ENCODE measurements at regions not wholly inside any gene's neighbourhood (a gene's known extent, or its start where the extent isn't known, plus 50 kb on each side); places are given as distances from the start of the nearest gene placed in this dataset.
A peak's percentile ranks its signal among the peaks of the same experiment; 100 is the strongest.
"Not testable (repeated sequence)": the region's sequence is repeated elsewhere in the genome, so short reads cannot be mapped to it uniquely, and the experiment has no call there.

DNA sequence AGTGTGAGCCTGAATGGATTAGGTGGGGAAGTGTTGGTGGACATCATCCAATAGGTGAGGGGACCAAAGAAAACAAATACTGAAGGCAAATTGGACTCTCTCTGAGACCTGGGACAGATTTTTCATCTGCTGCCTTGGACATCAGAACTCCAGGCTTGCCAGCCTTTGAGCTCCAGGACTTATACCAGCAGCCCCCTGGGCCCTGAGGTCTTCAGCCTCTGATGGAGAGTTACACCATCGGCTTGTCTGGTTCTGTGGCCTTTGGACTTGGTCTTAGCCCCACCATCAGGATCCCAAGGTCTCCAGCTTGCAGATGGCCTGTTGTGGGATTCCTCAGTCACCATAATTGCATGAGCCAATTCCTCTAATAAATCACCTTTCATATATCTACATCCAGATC is 80.8 kb upstream of the SLC8A3 start:
- no peaks in the 10 kb centered on the region for H3K9me3 ChIP-seq (ENCODE audit: control insufficient read depth in 1 of 2, low read length in 2 of 2)
- H3K4me1 ChIP-seq (ENCODE audit: control insufficient read depth in 1 of 2, insufficient read depth in 2 of 2, low read length in 2 of 2): no peaks in the 10 kb centered on the region
- no peak overlapping the region for H3K4me3 ChIP-seq (ENCODE audit: low read depth in 1 of 2, low read length in 2 of 2)
- H3K27me3 ChIP-seq (ENCODE audit: control insufficient read depth in 1 of 2, insufficient read depth in 2 of 2, low read length in 2 of 2): peaks cover 0 to 5% of the 10 kb centered on the region in 2 donors
- no peak overlapping the region for H3K9ac ChIP-seq (ENCODE audit: low read depth in 1 of 2, low read length in 2 of 2)
- no peaks in the 10 kb centered on the region for H3K36me3 ChIP-seq (ENCODE audit: control insufficient read depth in 1 of 2, insufficient read depth in 2 of 2, low read length in 2 of 2)
- no peak overlapping the region for H3K27ac ChIP-seq (ENCODE audit: low read depth, low read length)

DNA sequence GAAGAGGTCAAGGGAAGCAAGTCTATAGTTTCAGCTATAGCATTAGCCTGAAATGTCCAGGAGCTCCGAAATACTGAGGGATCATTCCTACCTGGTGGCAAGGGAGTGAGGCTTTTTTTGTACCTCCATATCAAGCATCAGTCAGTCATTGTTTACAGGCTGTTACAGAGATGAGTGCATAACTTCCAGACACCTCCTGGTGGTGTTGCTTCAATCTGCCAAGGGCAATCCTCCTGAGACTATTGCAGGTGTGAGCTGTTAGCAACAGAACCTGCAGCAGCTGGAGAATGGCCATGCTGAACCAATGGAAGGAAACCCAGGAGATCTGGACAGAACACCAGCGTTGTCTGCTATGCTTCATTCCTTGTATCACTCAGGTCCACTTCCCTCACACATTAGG is 80.0 kb upstream of the SLC8A3 start:
- Histone ChIP-seq H3K4me3 (ENCODE audit: low read depth in 1 of 2, low read length in 2 of 2) (no peak overlapping the region), H3K27me3 (ENCODE audit: control insufficient read depth in 1 of 2, insufficient read depth in 2 of 2, low read length in 2 of 2) (peaks cover 0 to 5% of the 10 kb centered on the region in 2 donors), H3K9me3 (ENCODE audit: control insufficient read depth in 1 of 2, low read length in 2 of 2) (no peaks in the 10 kb centered on the region), H3K27ac (ENCODE audit: low read depth, low read length) (no peak overlapping the region), H3K4me1 (ENCODE audit: control insufficient read depth in 1 of 2, insufficient read depth in 2 of 2, low read length in 2 of 2) (no peaks in the 10 kb centered on the region), H3K36me3 (ENCODE audit: control insufficient read depth in 1 of 2, insufficient read depth in 2 of 2, low read length in 2 of 2) (no peaks in the 10 kb centered on the region), H3K9ac (ENCODE audit: low read depth in 1 of 2, low read length in 2 of 2) (no peak overlapping the region)

DNA sequence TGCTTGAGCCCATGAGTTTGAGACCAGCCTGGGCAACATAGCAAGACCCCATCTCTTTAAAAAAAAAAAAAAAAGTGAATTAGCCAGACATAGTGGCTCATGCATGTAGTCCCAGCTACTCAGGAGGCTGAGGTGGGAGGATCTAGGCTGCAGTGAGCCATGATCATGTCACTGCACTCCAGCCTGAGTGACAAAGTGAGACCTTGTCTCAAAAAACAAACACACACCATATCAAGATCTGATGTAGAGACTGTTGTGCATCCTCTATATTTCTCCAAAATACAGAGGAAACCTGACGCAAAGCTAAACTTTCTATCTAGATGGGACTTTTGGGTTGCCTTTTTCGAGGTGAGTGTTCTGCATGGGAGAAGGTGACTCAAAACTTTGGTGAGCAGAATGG is 77.4 kb upstream of the SLC8A3 start:
- no peak overlapping the region for H3K9ac ChIP-seq (ENCODE audit: low read depth in 1 of 2, low read length in 2 of 2)
- no peaks in the 10 kb centered on the region for H3K4me1 ChIP-seq (ENCODE audit: control insufficient read depth in 1 of 2, insufficient read depth in 2 of 2, low read length in 2 of 2)
- H3K27me3 ChIP-seq (ENCODE audit: control insufficient read depth in 1 of 2, insufficient read depth in 2 of 2, low read length in 2 of 2): peaks cover 0 to 5% of the 10 kb centered on the region in 2 donors
- no peak overlapping the region for H3K27ac ChIP-seq (ENCODE audit: low read depth, low read length)
- H3K36me3 ChIP-seq (ENCODE audit: control insufficient read depth in 1 of 2, insufficient read depth in 2 of 2, low read length in 2 of 2): no peaks in the 10 kb centered on the region
- H3K9me3 ChIP-seq (ENCODE audit: control insufficient read depth in 1 of 2, low read length in 2 of 2): no peaks in the 10 kb centered on the region
- no peak overlapping the region for H3K4me3 ChIP-seq (ENCODE audit: low read depth in 1 of 2, low read length in 2 of 2)

DNA sequence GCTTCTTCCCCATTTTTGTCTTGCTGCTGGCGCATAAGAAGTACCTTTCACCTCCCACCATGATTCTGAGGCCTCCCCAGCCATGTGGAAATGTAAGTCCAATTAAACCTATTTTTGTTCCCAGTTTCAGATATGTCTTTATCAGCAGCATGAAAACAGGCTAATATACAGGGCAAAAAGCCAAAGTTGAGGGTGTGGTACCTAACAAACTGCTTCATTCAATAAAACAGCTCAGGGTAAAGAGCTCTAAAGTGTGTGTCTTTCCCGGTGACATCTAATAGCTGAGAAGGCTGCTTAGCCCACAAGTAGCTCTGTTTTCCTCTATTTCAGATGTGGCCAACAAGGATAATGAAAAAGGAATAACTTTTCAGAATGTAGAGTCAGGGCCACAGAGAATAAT is 76.7 kb upstream of the SLC8A3 start:
- H3K27me3 ChIP-seq (ENCODE audit: control insufficient read depth in 1 of 2, insufficient read depth in 2 of 2, low read length in 2 of 2): peaks cover 0 to 5% of the 10 kb centered on the region in 2 donors
- no peak overlapping the region for H3K4me3 ChIP-seq (ENCODE audit: low read depth in 1 of 2, low read length in 2 of 2)
- H3K9ac ChIP-seq (ENCODE audit: low read depth in 1 of 2, low read length in 2 of 2): no peak overlapping the region
- H3K4me1 ChIP-seq (ENCODE audit: control insufficient read depth in 1 of 2, insufficient read depth in 2 of 2, low read length in 2 of 2): no peaks in the 10 kb centered on the region
- H3K36me3 ChIP-seq (ENCODE audit: control insufficient read depth in 1 of 2, insufficient read depth in 2 of 2, low read length in 2 of 2): no peaks in the 10 kb centered on the region
- no peaks in the 10 kb centered on the region for H3K9me3 ChIP-seq (ENCODE audit: control insufficient read depth in 1 of 2, low read length in 2 of 2)
- no peak overlapping the region for H3K27ac ChIP-seq (ENCODE audit: low read depth, low read length)

DNA sequence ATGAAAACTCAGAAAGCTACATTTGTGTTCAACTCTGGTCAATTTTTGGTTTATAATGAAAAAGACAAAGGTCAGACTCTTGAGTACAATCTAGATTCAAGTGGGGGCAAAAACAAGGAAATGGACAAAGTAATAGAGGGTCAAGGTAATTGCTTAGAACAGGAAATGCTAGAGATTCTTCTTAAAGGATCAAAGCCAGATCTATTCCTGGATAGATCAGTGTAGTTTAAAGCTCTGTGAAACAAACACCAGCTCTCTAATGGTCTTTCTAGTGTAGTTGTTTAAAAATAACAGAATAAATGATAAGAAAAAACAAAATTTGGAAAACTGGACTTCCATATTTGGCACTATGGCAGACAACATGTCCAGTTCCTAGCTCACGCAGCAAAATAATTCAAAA is 70.7 kb upstream of the SLC8A3 start:
- H3K4me3 ChIP-seq (ENCODE audit: low read depth in 1 of 2, low read length in 2 of 2): no peak overlapping the region
- peaks cover 0 to 8% of the 10 kb centered on the region in 2 donors for H3K27me3 ChIP-seq (ENCODE audit: control insufficient read depth in 1 of 2, insufficient read depth in 2 of 2, low read length in 2 of 2)
- H3K9me3 ChIP-seq (ENCODE audit: control insufficient read depth in 1 of 2, low read length in 2 of 2): peaks cover 0 to 2% of the 10 kb centered on the region in 2 donors
- no peaks in the 10 kb centered on the region for H3K36me3 ChIP-seq (ENCODE audit: control insufficient read depth in 1 of 2, insufficient read depth in 2 of 2, low read length in 2 of 2)
- no peak overlapping the region for H3K27ac ChIP-seq (ENCODE audit: low read depth, low read length)
- no peak overlapping the region for H3K9ac ChIP-seq (ENCODE audit: low read depth in 1 of 2, low read length in 2 of 2)
- H3K4me1 ChIP-seq (ENCODE audit: control insufficient read depth in 1 of 2, insufficient read depth in 2 of 2, low read length in 2 of 2): no peaks in the 10 kb centered on the region

DNA sequence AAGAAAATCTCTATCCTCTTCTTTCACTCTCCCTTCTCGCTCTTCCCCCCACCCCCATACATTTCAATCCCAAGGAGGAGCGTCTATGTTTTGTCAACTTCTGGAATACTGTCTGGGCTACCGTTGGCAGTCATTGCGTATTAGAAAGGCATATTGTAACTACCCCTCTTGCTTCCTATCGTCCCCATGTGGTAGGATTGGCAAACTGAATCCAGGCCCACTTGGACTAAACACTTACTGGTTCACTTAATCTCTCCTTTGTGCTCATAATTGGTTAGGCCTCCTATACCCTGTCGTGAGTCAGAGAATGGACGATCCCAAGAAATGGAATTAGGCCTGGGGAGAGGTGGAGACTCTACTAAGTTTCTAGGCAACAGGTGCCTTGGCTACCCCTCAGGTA is 68.8 kb upstream of the SLC8A3 start:
- no peaks in the 10 kb centered on the region for H3K4me1 ChIP-seq (ENCODE audit: control insufficient read depth in 1 of 2, insufficient read depth in 2 of 2, low read length in 2 of 2)
- H3K4me3 ChIP-seq (ENCODE audit: low read depth in 1 of 2, low read length in 2 of 2): no peak overlapping the region
- no peak overlapping the region for H3K9ac ChIP-seq (ENCODE audit: low read depth in 1 of 2, low read length in 2 of 2)
- no peaks in the 10 kb centered on the region for H3K36me3 ChIP-seq (ENCODE audit: control insufficient read depth in 1 of 2, insufficient read depth in 2 of 2, low read length in 2 of 2)
- peaks cover 0 to 2% of the 10 kb centered on the region in 2 donors for H3K9me3 ChIP-seq (ENCODE audit: control insufficient read depth in 1 of 2, low read length in 2 of 2)
- H3K27ac ChIP-seq (ENCODE audit: low read depth, low read length): no peak overlapping the region
- peaks cover 0 to 8% of the 10 kb centered on the region in 2 donors for H3K27me3 ChIP-seq (ENCODE audit: control insufficient read depth in 1 of 2, insufficient read depth in 2 of 2, low read length in 2 of 2)

DNA sequence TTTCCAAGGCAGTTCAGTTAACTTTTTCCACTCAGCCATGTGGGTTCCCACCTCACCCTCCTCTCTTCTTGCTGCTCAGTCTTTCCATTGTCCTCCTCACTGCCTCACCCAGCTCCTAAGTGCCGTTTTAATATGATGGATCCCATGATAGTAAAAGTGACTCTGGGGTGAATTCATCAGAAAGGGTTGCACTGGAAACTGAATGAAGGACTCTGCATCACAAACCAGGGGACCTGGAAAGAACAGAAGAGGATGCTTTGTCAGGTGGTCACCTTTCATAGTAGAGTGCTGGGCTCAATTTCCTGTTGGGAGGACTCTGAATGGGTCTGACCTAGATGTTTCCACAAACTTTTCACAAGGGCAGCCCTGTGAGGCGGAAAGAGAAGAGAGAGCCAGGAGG is 67.8 kb upstream of the SLC8A3 start:
- H3K9me3 ChIP-seq (ENCODE audit: control insufficient read depth in 1 of 2, low read length in 2 of 2): peaks cover 0 to 2% of the 10 kb centered on the region in 2 donors

DNA sequence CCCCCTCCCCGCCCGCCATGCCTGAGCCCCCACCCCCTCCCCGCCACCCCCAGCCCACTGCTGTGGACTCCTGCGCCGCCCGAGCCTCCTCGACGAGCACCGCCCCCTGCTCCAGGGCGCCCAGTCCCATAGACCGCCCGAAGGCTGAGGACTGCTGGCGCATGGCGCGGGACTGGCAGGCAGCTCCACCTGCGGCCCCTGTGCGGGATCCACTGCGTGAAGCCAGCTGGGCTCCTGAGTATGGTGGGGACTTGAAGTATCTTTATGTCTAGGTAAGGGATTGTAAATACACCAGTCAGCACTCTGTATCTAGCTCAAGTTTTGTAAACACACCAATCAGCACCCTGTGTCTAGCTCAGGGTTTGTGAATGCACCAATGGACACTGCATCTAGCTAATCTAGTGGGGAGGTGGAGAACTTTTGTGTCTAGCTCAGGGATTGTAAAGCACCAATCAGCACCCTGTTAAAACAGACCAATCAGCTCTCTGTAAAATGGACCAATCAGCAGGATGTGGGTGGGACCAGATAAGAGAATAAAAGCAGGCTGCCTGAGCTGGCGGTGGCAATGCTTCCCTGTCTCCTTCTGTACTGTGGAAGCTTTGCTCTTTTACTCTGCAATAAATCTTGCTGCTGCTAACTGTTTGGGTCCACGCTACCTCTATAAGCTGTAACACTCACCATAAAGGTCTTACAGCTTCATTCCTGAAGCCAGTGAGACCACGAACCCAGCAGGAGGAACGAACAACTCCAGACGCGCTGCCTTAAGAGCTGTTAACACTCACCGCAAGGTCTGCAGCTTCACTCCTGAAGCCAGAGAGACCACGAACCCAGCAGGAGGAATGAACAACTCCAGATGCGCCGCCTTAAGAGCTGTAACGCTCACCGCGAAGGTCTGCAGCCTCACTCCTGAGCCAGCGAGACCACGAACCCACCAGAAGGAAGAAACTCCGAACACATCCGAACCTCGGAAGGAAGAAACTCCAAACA is 66.6 kb upstream of the SLC8A3 start:
- not testable (repeated sequence) for H3K9me3 ChIP-seq (ENCODE audit: control insufficient read depth in 1 of 2, low read length in 2 of 2); H3K36me3 ChIP-seq (ENCODE audit: control insufficient read depth in 1 of 2, insufficient read depth in 2 of 2, low read length in 2 of 2); H3K27me3 ChIP-seq (ENCODE audit: control insufficient read depth in 1 of 2, insufficient read depth in 2 of 2, low read length in 2 of 2); H3K9ac ChIP-seq (ENCODE audit: low read depth in 1 of 2, low read length in 2 of 2); H3K4me1 ChIP-seq (ENCODE audit: control insufficient read depth in 1 of 2, insufficient read depth in 2 of 2, low read length in 2 of 2); H3K27ac ChIP-seq (ENCODE audit: low read depth, low read length)
- H3K4me3 ChIP-seq (ENCODE audit: low read depth in 1 of 2, low read length in 2 of 2): peak overlapping the region in 1 of 2 donors; percentile 35

More for the DNA sequence above, 67.8 kb upstream of the SLC8A3 start:
- Histone ChIP-seq H3K4me1 (ENCODE audit: control insufficient read depth in 1 of 2, insufficient read depth in 2 of 2, low read length in 2 of 2) (no peaks in the 10 kb centered on the region), H3K9ac (ENCODE audit: low read depth in 1 of 2, low read length in 2 of 2) (no peak overlapping the region), H3K27me3 (ENCODE audit: control insufficient read depth in 1 of 2, insufficient read depth in 2 of 2, low read length in 2 of 2) (peaks cover 0 to 8% of the 10 kb centered on the region in 2 donors), H3K4me3 (ENCODE audit: low read depth in 1 of 2, low read length in 2 of 2) (no peak overlapping the region), H3K27ac (ENCODE audit: low read depth, low read length) (no peak overlapping the region), H3K36me3 (ENCODE audit: control insufficient read depth in 1 of 2, insufficient read depth in 2 of 2, low read length in 2 of 2) (no peaks in the 10 kb centered on the region)

DNA sequence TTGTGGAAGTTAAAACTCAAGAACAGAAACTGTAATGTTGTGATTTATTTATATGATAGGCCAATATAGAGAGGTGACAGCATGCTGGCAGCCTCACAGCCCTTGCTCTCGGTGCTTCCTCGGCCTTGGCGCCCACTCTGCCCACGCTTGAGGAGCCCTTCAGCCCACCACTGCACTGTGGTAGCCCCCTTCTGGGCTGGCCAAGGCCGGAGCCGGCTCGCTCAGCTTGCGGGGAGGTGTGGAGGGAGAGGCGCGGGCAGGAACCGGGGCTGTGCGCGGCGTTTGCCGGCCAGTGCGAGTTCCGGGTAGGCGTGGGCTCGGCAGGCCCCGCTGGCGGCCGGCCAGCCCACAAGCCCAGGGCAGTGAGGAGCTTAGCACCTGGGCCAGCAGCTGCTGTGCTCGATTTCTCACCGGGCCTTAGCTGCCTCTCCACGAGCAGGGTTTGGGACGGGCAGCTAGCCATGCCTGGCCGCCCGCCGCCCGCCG is 65.8 kb upstream of the SLC8A3 start:
- Histone ChIP-seq H3K27ac (ENCODE audit: low read depth, low read length) (no peak overlapping the region), H3K4me1 (ENCODE audit: control insufficient read depth in 1 of 2, insufficient read depth in 2 of 2, low read length in 2 of 2) (no peaks in the 10 kb centered on the region), H3K9me3 (ENCODE audit: control insufficient read depth in 1 of 2, low read length in 2 of 2) (peaks cover 0 to 2% of the 10 kb centered on the region in 2 donors), H3K36me3 (ENCODE audit: control insufficient read depth in 1 of 2, insufficient read depth in 2 of 2, low read length in 2 of 2) (no peaks in the 10 kb centered on the region), H3K9ac (ENCODE audit: low read depth in 1 of 2, low read length in 2 of 2) (peak overlapping the region in 1 of 2 donors; percentile 51), H3K4me3 (ENCODE audit: low read depth in 1 of 2, low read length in 2 of 2) (peak overlapping the region; percentile 58 to 66), H3K27me3 (ENCODE audit: control insufficient read depth in 1 of 2, insufficient read depth in 2 of 2, low read length in 2 of 2) (peaks cover 0 to 8% of the 10 kb centered on the region in 2 donors)

DNA sequence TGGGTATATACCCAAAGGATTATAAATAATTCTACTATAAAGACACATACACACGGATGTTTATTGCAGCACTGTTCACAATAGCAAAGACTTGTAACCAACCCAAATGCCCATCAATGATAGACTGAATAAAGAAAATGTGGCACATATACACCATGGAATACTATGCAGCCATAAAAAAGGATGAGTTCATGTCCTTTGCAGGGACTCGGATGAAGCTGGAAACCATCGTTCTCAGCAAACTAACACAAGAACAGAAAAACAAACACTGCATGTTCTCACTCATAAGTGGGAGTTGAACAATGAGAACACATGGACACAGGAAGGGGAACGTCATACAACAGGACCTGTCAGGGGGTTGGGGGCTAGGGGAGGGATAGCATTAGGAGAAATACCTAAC is 64.8 kb upstream of the SLC8A3 start:
- H3K27me3 ChIP-seq (ENCODE audit: control insufficient read depth in 1 of 2, insufficient read depth in 2 of 2, low read length in 2 of 2); H3K36me3 ChIP-seq (ENCODE audit: control insufficient read depth in 1 of 2, insufficient read depth in 2 of 2, low read length in 2 of 2); H3K9ac ChIP-seq (ENCODE audit: low read depth in 1 of 2, low read length in 2 of 2); H3K4me3 ChIP-seq (ENCODE audit: low read depth in 1 of 2, low read length in 2 of 2); H3K9me3 ChIP-seq (ENCODE audit: control insufficient read depth in 1 of 2, low read length in 2 of 2); H3K4me1 ChIP-seq (ENCODE audit: control insufficient read depth in 1 of 2, insufficient read depth in 2 of 2, low read length in 2 of 2); H3K27ac ChIP-seq (ENCODE audit: low read depth, low read length): not testable (repeated sequence)
